CD4-positive, alpha-beta T cell treated with Interleukin-4 for 4 hours (primary cell): ENCODE measurements at regions not wholly inside any gene's neighbourhood (a gene's known extent, or its start where the extent isn't known, plus 50 kb on each side); places are given as distances from the start of the nearest gene placed in this dataset.
"Not testable (repeated sequence)": the region's sequence is repeated elsewhere in the genome, so short reads cannot be mapped to it uniquely, and the experiment has no call there.

Source experiments
- DNase-seq: peaks from one replicate; pipeline ENCODE4 v3.0.0-alpha.2; 2020

DNA sequence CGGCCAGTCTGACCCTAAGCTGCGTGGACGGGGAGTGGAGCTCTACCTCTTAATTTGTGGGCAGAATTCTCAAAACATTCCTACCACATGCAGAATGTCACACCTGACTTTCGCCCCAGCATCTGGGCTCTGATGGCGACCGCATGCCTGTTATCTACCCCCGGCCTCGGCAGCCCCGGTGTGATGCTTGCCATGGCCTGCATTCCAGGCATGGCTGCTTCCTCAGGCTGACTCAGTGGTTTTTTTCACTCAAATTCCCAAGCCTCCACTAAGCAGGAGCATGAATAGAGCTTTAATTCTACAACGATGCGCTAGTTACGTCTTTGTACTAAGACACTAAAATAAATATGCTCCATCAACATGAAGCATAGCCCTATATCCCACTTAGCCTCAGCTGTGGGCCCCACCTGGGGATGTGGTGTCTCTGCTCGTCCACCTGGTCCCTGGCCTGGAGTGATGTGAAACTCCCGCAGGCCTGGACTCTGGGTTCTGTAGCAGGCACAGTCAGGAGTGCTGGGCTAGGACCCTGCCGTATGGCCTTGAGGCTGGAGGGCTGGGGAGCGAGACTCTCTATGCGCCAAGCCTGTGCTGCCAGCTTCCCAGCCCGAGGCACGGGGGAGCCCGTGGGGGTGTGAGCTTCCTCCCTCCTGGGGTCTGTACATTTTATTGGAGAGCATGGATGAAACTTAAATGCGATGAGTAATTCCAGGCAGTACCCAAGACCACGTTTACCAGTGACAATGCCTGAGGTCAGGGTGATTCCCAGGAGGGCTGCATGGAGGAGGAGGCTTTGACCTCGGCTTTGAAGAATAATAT, 153.2 kb downstream of the CTTN start:
- DNase-seq = no peak

DNA sequence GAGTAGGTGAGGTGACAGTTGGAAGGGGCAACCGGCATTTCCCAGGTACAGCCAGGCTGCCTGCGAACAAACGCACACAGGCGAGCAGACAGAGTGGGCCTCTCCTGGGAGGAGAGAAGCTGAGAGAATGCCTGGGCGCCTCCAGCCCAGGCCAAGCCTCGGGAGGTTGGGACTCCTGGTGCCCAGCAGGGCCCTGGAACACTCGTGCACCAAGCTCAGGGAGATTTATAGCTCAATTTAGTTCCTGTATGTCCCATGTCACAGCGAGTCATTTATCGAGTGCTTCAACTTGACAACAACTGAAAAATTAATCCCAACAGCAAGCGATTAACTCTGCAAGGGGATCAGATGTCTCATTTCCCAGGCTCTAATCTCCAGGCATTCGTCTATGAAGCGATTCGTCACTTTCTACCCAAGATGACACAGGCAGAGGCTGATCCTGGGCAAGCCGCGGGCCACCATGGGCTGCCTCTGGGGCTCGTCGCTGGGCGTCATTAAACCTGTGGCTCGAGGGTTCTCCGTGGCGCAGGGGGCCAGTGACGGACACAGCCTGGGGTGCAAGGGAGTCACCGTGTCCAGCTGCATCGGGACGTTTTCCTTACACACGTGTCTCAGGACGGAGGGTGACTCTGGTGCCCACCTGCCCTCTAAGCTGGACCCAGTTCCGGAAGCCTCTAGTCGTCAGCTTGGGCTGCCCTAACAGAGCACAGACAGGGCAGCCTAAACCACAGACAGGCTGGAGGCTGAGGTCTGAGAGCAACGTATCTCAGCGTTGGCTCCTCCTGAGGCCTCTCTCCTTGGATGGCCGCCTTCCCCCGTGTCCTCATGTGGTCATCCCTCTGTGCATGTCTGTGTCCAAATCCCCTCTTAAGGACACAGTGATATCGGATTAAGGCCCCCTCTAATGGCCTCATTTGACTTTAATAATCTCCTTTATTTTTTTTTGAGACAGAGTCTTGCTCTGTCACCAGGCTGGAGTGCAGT, 154.1 kb downstream of the CTTN start:
- no peak for DNase-seq

DNA sequence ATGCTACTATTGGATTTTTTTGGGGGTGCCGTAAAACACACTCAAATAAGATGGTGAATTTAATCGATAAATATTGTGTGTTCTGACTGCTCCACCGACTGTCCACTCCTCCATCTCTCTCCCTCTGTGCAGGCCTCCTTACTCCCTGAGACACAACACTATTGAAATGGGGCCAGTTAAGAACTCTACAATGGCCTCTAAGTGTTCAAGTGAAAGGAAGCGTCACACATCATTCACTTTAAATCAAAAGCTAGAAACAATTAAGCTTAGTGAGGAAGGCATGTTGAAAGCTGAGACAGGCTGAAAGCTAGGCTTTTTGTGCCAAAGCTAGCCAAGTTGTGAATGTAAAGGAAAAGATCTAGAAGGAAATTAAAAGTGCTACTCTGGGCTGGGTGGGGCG, 156.7 kb downstream of the CTTN start:
- DNase-seq = no peak

DNA sequence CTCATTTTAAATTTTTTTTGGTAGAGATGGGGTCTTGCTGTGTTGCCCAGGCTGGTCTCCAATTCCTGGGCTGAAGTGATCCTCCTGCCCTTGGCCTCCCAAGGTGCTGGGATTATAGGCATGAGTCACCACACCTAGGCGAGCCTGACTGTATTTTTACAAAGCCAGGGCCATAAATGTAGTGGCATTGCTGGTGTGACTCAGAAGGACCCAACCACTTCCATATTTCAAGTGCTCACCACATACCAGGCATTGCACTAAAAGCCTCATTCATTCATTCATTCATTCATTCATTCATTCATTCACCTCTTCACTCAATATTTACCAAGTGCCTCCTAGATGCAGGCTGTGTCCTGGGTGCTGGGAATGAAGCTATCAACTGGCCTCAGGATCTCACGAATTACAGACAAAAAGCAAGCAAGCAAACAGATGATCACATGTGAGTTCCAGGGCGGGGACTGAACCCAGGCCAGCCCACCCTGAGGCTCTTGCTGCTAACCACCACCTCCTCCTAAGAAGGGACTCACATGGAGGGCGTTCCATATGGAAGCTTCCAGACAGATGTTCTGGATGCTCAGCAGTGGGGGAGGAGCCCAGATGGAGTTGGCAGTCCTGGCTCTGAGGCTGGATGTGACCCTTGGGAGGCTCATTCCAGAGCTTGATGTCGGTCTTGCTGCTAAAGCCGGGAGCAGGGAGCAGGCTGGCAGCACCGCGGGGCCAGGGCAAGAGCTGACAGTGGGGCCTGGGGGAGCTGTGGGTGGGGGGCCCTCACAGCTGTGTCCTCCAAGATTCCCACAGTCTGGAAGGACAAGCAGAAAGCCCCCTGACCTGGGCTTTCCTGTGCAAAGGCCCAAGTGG, 158.8 kb downstream of the CTTN start:
- DNase-seq = no peak

DNA sequence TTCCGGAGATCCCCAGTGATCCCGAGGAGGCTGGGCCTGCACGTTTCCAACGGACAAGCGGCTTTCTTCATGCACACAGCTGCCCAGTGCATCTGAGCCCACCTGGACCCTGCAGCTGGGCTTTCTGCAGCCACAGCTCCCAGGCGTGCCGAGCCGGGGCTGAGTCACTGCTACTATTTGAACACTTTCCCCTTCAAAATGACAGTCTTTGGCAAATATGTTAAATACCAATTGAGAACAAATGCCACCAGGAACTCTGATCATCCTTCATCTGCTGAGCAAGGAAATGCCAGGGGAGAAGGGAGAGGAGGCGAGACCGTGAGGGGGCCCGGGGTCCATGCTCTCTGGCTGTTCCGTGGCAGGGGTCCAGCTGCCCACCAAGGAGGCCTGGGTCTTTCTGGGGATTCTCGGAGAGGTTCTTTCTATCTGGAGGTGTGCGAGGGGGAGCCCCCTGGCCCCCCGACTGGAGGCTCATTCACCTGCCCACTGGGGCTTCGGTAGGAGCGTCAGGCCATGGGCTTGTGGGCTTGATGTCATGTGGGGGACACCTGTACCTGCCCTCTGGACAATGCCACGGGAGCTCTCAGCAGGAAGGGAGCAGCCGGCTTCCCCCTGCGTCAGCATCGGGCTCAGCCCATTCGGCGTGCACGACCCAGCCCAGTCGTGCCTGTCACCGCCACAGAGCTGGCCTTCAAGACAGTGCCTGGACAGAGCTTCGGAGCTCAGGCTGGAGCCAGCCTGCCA, 159.6 kb downstream of the CTTN start:
- no peak for DNase-seq

DNA sequence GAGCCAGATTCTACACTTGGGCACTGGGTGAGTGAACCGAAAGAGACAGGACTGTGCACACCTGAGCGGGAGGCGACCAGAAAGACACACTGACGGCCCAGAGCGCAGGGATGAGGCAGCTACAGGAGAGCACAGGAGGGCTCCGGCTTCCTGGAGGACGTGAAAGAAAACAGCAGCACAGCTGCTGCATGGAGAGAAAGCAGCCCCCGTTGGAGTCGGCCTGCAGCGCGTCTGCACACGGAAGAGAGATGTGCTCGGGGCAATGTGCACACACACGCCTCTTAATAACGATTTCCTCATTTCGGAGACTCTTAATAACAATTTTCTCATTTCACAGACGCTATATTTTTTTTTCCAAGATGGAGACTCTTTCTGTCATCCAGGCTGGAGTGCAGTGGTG, 160.4 kb downstream of the CTTN start:
- DNase-seq = no peak

GRCh38 chr11:70559516-70559915, 161.2 kb downstream of the CTTN start:
- DNase-seq = no peak

DNA sequence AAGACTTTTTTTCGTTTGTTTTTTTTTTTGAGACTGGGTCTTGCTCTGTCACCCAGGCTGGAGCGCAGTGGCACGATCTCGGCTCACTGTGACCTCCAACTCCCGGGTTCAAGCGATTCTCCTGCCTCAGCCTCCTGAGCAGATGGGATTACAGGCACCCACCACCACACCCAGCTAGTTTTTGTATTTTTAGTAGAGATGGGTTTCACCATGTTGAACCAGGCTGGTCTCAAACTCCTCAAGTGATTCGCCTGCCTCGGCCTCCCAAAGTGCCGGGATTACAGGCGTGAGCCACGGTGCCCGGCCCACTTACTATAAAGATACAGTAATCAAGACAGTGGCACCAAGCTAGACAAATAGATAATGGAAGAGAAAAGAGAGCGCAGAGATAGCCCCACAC, 162.3 kb downstream of the CTTN start:
- DNase-seq = not testable (repeated sequence)

DNA sequence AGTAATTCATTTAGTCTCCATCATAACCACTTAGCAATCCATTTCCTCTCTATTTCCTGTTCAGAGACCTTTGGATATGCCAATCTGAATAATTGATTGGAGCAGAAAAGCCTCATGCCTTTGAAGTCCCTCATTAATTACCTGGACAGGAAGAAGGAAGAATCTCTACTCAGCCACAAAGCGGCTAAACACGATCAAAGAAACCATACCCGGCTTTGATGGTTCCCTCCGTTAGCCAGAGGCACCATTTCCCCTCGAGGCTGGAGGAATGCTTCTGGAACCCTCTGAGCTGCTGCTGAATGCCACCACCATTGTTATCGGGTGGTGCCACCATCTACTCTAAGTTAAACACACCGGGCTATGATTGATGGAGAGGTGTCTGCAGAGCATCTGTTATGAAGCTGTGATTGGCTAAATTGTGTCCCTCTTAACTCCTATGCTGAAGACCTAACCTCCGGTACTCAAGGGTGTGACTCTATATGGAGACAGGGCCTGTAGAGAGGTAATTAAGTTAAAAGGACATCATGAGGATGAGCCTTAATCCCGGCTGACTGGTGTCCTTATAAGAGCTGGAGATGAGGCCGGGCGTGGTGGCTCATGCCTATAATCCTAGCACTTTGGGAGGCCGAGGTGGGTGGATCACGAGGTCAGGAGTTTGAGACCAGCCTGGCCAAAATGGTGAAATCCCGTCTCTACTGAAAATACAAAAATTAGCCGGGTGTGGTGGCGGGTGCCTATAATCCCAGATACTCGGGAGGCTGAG, 168.6 kb downstream of the CTTN start:
- DNase-seq = no peak

DNA sequence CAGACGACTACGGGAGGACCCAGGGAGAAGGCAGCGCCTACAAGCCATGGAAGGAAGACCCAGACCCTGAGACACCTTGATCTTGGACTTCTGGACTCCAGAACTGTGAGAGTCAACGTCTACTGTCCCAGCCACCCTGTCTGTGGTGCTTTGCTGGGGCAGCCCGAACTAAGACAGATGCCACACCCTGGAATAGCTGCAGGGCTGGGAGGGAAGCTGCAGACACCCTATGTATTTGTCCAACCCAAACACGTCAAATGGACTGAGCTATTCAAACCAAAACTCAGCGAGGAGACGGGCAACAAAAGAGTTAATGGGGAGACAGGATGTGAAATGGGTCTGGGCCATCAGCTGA, 169.3 kb downstream of the CTTN start:
- no peak for DNase-seq

DNA sequence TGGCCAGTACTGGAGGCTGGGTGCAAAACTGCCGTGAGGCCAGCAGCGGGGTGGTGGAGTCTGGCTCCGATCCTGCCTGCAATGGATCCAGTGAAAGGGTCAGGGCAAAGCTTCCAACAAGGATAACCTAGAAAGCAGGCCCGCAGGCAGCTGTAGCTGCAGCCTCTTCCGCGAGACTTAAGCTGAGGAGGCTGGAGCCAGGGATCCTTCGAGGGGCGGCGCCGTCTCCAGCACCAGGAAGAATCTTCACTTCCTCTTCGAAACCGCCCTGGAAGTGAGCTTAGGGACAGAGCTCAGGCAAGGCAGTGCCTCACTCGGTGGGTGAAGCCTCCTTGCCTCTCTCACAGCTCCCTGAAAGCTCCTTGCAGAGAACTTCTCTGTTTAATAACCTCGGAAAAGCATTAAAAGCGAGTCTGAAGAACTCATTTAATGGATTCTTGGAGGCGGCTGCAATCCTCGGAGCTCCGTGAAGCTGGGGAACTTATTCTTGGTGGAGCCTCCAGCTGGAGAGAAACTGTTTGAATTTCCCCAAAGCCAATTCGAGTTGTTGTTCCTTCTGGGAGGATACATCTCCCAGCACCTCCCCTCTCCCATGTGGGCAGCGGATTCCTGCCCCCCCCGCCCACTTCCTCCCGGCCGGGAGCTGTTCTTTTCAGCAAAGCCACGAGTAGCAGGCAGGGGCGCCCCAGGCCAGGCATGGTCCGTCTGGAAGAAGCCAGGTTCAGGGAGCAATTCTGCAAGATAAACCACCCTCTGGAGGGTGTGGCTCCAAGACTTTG, 169.9 kb downstream of the CTTN start:
- no peak for DNase-seq

- no peak for DNase-seq
Measured at GRCh38 chr11:70568814-70569617, 170.7 kb downstream of the CTTN start.

- DNase-seq = no peak
Measured at GRCh38 chr11:70569618-70569890, 171.2 kb downstream of the CTTN start.

DNA sequence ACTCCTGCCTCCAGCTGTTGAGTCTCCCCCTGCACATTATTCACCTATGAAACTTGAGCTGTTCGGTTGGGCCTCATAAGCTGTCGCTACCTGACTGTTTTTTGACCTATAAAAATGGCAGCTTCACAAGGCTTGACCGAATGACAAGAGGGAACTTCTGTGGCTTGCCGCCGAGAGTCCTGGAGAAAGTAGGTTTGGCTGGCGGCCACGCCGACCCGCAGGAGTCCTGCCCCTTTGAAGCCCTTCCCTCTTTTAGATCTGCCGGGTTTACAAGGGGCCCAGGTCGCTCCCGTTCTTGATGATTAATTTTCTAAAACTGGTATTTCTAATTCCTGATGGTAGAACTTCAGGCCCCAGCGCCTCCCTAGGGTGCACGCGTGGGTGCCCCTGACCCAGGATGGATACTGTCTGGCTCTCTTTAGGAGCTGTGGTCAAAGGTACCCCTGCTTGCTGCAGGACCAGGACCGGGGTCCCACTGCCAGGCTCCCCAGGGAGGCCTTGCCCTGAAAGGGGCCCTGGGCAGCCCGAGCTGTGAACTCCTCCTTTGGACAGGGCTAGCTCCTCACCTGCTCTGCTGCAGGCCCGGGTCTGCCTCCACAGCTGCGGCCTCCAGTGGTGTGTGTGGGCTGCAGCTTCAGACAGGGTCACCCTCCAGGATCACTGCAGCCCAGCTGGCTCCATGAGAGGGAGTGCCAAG, 171.8 kb downstream of the CTTN start:
- DNase-seq = no peak

- DNase-seq = no peak
Measured at GRCh38 chr11:70570693-70571395, 172.5 kb downstream of the CTTN start.

- no peak for DNase-seq
Measured at GRCh38 chr11:70572974-70573260, 174.6 kb downstream of the CTTN start.

- DNase-seq = no peak
Measured at GRCh38 chr11:70573701-70574151, 175.4 kb downstream of the CTTN start.

DNA sequence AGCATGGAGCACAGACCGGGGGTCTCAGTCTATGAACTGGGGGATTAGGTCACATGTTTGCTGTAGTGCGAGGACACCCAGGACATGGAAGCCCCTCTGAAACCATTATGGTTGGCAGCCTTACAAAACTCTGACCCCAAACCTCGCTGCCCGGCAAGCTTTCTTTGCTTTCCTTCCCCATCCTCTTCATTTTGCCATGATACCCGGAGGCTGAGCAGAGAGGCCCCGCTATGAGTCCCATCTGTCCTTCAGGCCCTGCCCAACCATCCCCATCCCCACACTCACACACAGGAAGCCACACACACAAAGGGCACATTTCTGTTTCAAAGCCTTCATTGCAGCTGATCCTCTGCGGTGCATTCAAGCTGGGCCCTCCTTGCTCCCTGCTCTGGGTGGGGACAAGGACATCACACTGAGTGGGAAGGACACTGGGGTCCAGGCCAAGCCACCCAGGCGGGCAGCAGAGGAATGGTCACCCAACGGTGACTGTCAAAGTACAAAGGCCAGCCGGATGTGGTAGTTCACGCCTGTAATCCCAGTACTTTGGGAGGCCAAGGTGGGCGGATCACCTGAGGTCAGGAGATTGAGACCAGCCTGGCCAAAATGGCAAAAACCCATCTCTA, 176.5 kb downstream of the CTTN start:
- DNase-seq = no peak
